Mammary epithelial cell (primary cell): ENCODE measurements at regions not wholly inside any gene's neighbourhood (a gene's known extent, or its start where the extent isn't known, plus 50 kb on each side); places are given as distances from the start of the nearest gene placed in this dataset.

Source experiments
- EZH2 ChIP-seq: IDR thresholded peaks from 2 replicates; pipeline ENCODE4 v1.6.1; 2012; ENCODE audit warnings: low read length, inconsistent platforms, borderline replicate concordance
- TF ChIP-seq, protein P1 (sequence below), 2 donors: IDR thresholded peaks in 1 of 2; conservative IDR thresholded peaks in 1 of 2; 2 replicates each; pipeline ENCODE4 v1.5.1; 2011 to 2012; ENCODE audit warnings: inconsistent platforms in 2 of 2, low read length in 2 of 2, mild to moderate bottlenecking in 2 of 2, control low read depth in 1 of 2, low read depth in 1 of 2; ENCODE audit not compliant: insufficient read depth in 1 of 2; ENCODE audit errors: extremely low read depth in 1 of 2

DNA sequence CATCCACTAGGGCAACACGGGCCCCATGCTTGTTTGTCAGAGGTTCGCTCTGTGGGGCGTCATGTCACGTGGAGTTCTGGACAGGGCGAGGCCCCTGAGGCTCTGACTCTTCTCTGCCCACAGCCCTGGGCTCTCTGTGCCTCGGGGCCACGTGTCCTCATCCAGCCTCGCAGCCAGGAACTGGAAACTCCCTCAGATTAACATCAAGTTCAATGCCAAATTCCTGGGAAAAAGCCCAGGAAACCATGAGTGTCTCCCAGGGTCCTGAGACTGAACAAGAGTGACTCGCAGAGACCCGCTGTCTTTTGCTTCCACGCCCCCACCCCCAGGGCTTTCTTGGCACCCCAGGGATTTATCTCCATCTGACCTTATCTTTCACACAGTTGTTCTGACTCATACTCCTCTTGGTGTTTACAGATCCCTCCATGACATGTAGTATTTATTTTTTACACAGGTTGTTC, 174.0 kb upstream of the PIEZO2 start:
- TF ChIP-seq, protein P1, sequence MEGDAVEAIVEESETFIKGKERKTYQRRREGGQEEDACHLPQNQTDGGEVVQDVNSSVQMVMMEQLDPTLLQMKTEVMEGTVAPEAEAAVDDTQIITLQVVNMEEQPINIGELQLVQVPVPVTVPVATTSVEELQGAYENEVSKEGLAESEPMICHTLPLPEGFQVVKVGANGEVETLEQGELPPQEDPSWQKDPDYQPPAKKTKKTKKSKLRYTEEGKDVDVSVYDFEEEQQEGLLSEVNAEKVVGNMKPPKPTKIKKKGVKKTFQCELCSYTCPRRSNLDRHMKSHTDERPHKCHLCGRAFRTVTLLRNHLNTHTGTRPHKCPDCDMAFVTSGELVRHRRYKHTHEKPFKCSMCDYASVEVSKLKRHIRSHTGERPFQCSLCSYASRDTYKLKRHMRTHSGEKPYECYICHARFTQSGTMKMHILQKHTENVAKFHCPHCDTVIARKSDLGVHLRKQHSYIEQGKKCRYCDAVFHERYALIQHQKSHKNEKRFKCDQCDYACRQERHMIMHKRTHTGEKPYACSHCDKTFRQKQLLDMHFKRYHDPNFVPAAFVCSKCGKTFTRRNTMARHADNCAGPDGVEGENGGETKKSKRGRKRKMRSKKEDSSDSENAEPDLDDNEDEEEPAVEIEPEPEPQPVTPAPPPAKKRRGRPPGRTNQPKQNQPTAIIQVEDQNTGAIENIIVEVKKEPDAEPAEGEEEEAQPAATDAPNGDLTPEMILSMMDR (conservative IDR thresholded peaks at IDR 0.05 in 1 of 2, IDR thresholded peaks at IDR 0.05 in 1 of 2; ENCODE audit: extremely low read depth in 1 of 2, insufficient read depth in 1 of 2, low read depth in 1 of 2, low read length in 2 of 2) = no peak
- TF ChIP-seq EZH2 = no peak
